ENCODE measurements at regions not wholly inside any gene's neighbourhood (a gene's known extent, or its start where the extent isn't known, plus 50 kb on each side); places are given as distances from the start of the nearest gene placed in this dataset.

DNA sequence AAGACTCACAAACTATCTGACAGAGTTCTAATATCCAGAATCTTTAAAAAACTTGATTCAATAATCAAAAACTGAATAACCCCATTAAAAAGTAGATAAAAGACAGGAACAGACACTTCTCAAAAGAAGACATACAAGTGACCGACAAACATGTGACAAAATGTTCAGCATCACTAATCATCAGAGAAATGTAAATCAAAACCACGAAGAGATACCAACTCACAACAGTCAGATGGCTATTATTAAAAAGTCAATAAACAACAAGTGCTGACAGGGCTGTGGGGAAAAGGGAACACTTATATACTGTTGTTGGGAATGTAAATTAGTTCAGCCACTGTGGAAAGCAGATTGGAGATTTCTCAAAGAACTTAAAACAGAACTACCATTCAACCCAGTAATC, 138.1 kb upstream of the RASGEF1B start:
- Histone ChIP-seq H3K27ac (ENCODE audit: low read depth in 1 of 3, low read length in 2 of 3) (no peak overlapping the region), H3K4me1 (ENCODE audit: control insufficient read depth in 3 of 3, insufficient read depth in 2 of 3, low read depth in 1 of 3, low read length in 2 of 3) (peaks cover 3 to 10% (median 5%) of the 10 kb centered on the region in 3 donors), H3K9me3 (ENCODE audit: control insufficient read depth in 2 of 2, insufficient read depth in 1 of 2, low read depth in 1 of 2, low read length in 1 of 2) (no peaks in the 10 kb centered on the region), H3K4me3 (ENCODE audit: low read depth in 1 of 3, low read length in 3 of 3) (no peak overlapping the region), H3K36me3 (ENCODE audit: control insufficient read depth in 3 of 3, insufficient read depth in 2 of 3, low read depth in 1 of 3, low read length in 3 of 3) (no peaks in the 10 kb centered on the region), H3K27me3 (ENCODE audit: control insufficient read depth in 3 of 3, insufficient read depth in 3 of 3, low read length in 3 of 3) (no peaks in the 10 kb centered on the region)
- FAIRE-seq = no peak
- no peak for DNase-seq
- WGBS, 3 donors = 81 to 92% (median 83%) methylated on average over 2 of the region's 2 CpGs

GRCh38 chr4:81607950-81608349, 136.2 kb upstream of the RASGEF1B start:
- Histone ChIP-seq H3K27ac (ENCODE audit: low read depth in 1 of 3, low read length in 2 of 3) (no peak overlapping the region), H3K36me3 (ENCODE audit: control insufficient read depth in 3 of 3, insufficient read depth in 2 of 3, low read depth in 1 of 3, low read length in 3 of 3) (no peaks in the 10 kb centered on the region), H3K27me3 (ENCODE audit: control insufficient read depth in 3 of 3, insufficient read depth in 3 of 3, low read length in 3 of 3) (no peaks in the 10 kb centered on the region), H3K4me3 (ENCODE audit: low read depth in 1 of 3, low read length in 3 of 3) (no peak overlapping the region), H3K9me3 (ENCODE audit: control insufficient read depth in 2 of 2, insufficient read depth in 1 of 2, low read depth in 1 of 2, low read length in 1 of 2) (peaks cover 0 to 2% of the 10 kb centered on the region in 2 donors), H3K4me1 (ENCODE audit: control insufficient read depth in 3 of 3, insufficient read depth in 2 of 3, low read depth in 1 of 3, low read length in 2 of 3) (peaks cover 3 to 10% (median 5%) of the 10 kb centered on the region in 3 donors)
- DNase-seq (no peak), FAIRE-seq (no peak)
- WGBS, 3 donors = 87 to 99% (median 91%) methylated on average over 3 of the region's 3 CpGs

DNA sequence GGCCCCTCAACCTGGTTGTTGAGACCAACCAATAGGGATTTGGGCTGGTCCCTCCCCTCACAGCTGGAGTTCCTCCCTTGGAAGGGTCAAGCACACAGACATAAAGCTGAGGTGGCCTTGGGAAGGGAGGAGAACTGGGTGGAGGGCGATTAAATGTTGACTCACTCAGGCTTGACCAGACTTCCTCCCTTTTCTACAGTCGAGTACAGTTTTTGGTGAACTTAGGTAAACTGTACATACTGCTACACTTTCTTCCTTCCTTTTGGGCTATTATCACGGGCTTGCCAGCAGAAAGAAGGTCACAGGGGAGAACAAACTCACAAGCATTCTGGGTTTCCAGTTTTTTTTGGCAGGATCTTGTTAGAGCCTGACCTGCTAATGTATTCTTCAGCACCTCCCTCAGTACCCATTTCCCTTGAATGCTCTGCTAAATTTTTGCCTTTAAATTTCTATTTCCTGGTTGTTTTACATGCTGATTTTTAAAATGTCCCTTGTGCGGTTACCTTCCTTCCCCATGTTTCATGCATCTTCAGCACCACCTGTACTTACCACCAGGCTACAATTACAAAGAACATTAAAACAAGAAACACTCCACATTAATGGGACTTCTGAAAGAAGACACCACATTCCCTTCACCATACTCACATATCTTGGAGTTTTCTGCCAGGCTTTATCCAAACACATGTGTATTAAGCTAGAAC, 135.2 kb upstream of the RASGEF1B start:
- DNase-seq (peak in 1 of 2 donors; percentile 29), FAIRE-seq (no peak)
- H3K9me3 ChIP-seq (ENCODE audit: control insufficient read depth in 2 of 2, insufficient read depth in 1 of 2, low read depth in 1 of 2, low read length in 1 of 2) = peaks cover 0 to 2% of the 10 kb centered on the region in 2 donors
- peak overlapping the region in 1 of 3 donors; percentile 77 for H3K27ac ChIP-seq (ENCODE audit: low read depth in 1 of 3, low read length in 2 of 3)
- WGBS, 3 donors = 35 to 47% (median 39%) methylated on average over 4 of the region's 4 CpGs
- no peaks in the 10 kb centered on the region for H3K27me3 ChIP-seq (ENCODE audit: control insufficient read depth in 3 of 3, insufficient read depth in 3 of 3, low read length in 3 of 3)
- peaks cover 3 to 10% (median 5%) of the 10 kb centered on the region in 3 donors for H3K4me1 ChIP-seq (ENCODE audit: control insufficient read depth in 3 of 3, insufficient read depth in 2 of 3, low read depth in 1 of 3, low read length in 2 of 3)
- no peaks in the 10 kb centered on the region for H3K36me3 ChIP-seq (ENCODE audit: control insufficient read depth in 3 of 3, insufficient read depth in 2 of 3, low read depth in 1 of 3, low read length in 3 of 3)
- H3K4me3 ChIP-seq (ENCODE audit: low read depth in 1 of 3, low read length in 3 of 3) = no peak overlapping the region

GRCh38 chr4:81606166-81606565, 134.5 kb upstream of the RASGEF1B start:
- Histone ChIP-seq H3K4me3 (ENCODE audit: low read depth in 1 of 3, low read length in 3 of 3) (no peak overlapping the region), H3K27me3 (ENCODE audit: control insufficient read depth in 3 of 3, insufficient read depth in 3 of 3, low read length in 3 of 3) (no peaks in the 10 kb centered on the region), H3K4me1 (ENCODE audit: control insufficient read depth in 3 of 3, insufficient read depth in 2 of 3, low read depth in 1 of 3, low read length in 2 of 3) (peaks cover 3 to 10% (median 5%) of the 10 kb centered on the region in 3 donors), H3K9me3 (ENCODE audit: control insufficient read depth in 2 of 2, insufficient read depth in 1 of 2, low read depth in 1 of 2, low read length in 1 of 2) (peaks cover 0 to 2% of the 10 kb centered on the region in 2 donors), H3K36me3 (ENCODE audit: control insufficient read depth in 3 of 3, insufficient read depth in 2 of 3, low read depth in 1 of 3, low read length in 3 of 3) (no peaks in the 10 kb centered on the region), H3K27ac (ENCODE audit: low read depth in 1 of 3, low read length in 2 of 3) (peak overlapping the region in 1 of 3 donors; percentile 77)
- DNase-seq = no peak
- no peak for FAIRE-seq
- 95 to 100% (median 97%) methylated on average over 2 of the region's 2 CpGs for WGBS, 3 donors

DNA sequence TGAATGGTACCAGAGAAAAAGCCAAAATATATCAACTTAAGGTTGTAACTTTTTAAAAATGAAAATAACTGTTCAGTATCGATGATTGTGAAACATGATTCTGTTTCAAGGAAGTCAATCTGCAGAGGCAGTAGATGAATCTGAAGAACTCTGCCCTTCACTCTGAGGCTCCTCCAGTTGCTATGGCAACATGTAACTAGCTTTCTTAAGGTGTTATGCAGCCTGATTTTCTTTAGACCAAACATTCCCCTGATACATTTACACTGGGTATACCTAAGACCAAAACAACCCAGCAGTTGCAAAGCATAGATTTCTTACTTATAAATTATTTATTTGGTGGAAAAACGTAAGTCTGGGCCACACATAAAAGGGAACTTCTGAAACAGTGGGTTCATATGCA, 133.6 kb upstream of the RASGEF1B start:
- FAIRE-seq = no peak
- no peak overlapping the region for H3K4me3 ChIP-seq (ENCODE audit: low read depth in 1 of 3, low read length in 3 of 3)
- H3K9me3 ChIP-seq (ENCODE audit: control insufficient read depth in 2 of 2, insufficient read depth in 1 of 2, low read depth in 1 of 2, low read length in 1 of 2) = peaks cover 0 to 2% of the 10 kb centered on the region in 2 donors
- no peaks in the 10 kb centered on the region for H3K27me3 ChIP-seq (ENCODE audit: control insufficient read depth in 3 of 3, insufficient read depth in 3 of 3, low read length in 3 of 3)
- peak overlapping the region in 1 of 3 donors; percentile 43 for H3K27ac ChIP-seq (ENCODE audit: low read depth in 1 of 3, low read length in 2 of 3)
- DNase-seq = peak; percentile 43 to 71
- peaks cover 3 to 10% (median 5%) of the 10 kb centered on the region in 3 donors for H3K4me1 ChIP-seq (ENCODE audit: control insufficient read depth in 3 of 3, insufficient read depth in 2 of 3, low read depth in 1 of 3, low read length in 2 of 3)
- no peaks in the 10 kb centered on the region for H3K36me3 ChIP-seq (ENCODE audit: control insufficient read depth in 3 of 3, insufficient read depth in 2 of 3, low read depth in 1 of 3, low read length in 3 of 3)
- 41 to 57% (median 41%) methylated on average over 2 of the region's 2 CpGs for WGBS, 3 donors

DNA sequence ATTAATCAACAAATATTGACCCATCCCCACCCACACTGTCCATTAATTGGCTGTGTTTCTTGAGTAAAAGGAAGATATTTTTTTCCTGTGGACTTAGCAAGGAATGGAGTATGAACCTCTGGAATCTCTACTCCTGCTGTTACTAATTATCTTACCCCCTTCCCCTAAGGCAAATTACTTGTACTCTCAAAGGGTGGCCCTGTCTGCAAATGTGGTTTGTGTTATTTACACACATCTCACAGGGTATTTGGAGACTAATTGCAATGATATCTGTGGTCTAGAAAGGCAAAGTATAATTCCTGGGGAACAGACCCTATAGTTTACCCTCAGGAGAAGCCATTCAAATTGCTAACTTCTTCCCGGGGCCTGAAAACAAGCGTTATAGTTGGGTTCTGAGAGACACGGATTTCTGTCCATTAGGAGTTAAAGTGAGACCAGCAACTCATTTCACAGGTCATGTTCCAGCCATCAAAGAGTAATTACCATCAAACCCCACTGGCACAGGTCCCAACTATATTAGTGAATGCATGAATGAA, 133.0 kb upstream of the RASGEF1B start:
- H3K27ac ChIP-seq (ENCODE audit: low read depth in 1 of 3, low read length in 2 of 3) = peak overlapping the region in 1 of 3 donors; percentile 43
- no peaks in the 10 kb centered on the region for H3K36me3 ChIP-seq (ENCODE audit: control insufficient read depth in 3 of 3, insufficient read depth in 2 of 3, low read depth in 1 of 3, low read length in 3 of 3)
- no peaks in the 10 kb centered on the region for H3K27me3 ChIP-seq (ENCODE audit: control insufficient read depth in 3 of 3, insufficient read depth in 3 of 3, low read length in 3 of 3)
- FAIRE-seq (no peak), DNase-seq (peak in 1 of 2 donors; percentile 20)
- H3K9me3 ChIP-seq (ENCODE audit: control insufficient read depth in 2 of 2, insufficient read depth in 1 of 2, low read depth in 1 of 2, low read length in 1 of 2) = peaks cover 0 to 2% of the 10 kb centered on the region in 2 donors
- H3K4me3 ChIP-seq (ENCODE audit: low read depth in 1 of 3, low read length in 3 of 3) = no peak overlapping the region
- WGBS, 3 donors = 25 to 78% (median 50%) methylated on average over 3 of the region's 3 CpGs
- peaks cover 3 to 10% (median 5%) of the 10 kb centered on the region in 3 donors for H3K4me1 ChIP-seq (ENCODE audit: control insufficient read depth in 3 of 3, insufficient read depth in 2 of 3, low read depth in 1 of 3, low read length in 2 of 3)

GRCh38 chr4:81602854-81603253, 131.1 kb upstream of the RASGEF1B start:
- Histone ChIP-seq H3K36me3 (ENCODE audit: control insufficient read depth in 3 of 3, insufficient read depth in 2 of 3, low read depth in 1 of 3, low read length in 3 of 3) (no peaks in the 10 kb centered on the region), H3K27me3 (ENCODE audit: control insufficient read depth in 3 of 3, insufficient read depth in 3 of 3, low read length in 3 of 3) (no peaks in the 10 kb centered on the region), H3K27ac (ENCODE audit: low read depth in 1 of 3, low read length in 2 of 3) (no peak overlapping the region), H3K9me3 (ENCODE audit: control insufficient read depth in 2 of 2, insufficient read depth in 1 of 2, low read depth in 1 of 2, low read length in 1 of 2) (peaks cover 0 to 6% of the 10 kb centered on the region in 2 donors), H3K4me1 (ENCODE audit: control insufficient read depth in 3 of 3, insufficient read depth in 2 of 3, low read depth in 1 of 3, low read length in 2 of 3) (peaks cover 3 to 10% (median 5%) of the 10 kb centered on the region in 3 donors), H3K4me3 (ENCODE audit: low read depth in 1 of 3, low read length in 3 of 3) (no peak overlapping the region)
- DNase-seq = no peak
- no peak for FAIRE-seq

DNA sequence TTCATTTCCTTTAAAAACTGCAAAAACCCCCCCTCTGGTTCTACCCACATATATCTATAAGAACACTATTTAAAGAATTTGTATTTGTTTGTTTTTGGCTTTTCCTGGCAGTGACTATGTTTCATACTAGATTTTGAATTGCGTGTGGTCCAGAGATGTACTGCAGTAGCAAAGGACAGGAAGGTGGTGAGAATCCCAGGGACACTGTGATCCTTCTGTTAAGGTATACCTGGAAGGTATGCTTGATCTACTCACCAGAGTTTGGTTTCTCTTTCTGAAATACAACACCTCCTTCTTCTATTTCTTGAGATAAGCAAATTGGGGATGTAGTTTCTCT, 129.6 kb upstream of the RASGEF1B start:
- no peak overlapping the region for H3K4me3 ChIP-seq (ENCODE audit: low read depth in 1 of 3, low read length in 3 of 3)
- FAIRE-seq (no peak), DNase-seq (no peak)
- 69 to 89% (median 76%) methylated on average over 1 of the region's 1 CpG for WGBS, 3 donors
- no peaks in the 10 kb centered on the region for H3K27me3 ChIP-seq (ENCODE audit: control insufficient read depth in 3 of 3, insufficient read depth in 3 of 3, low read length in 3 of 3)
- H3K9me3 ChIP-seq (ENCODE audit: control insufficient read depth in 2 of 2, insufficient read depth in 1 of 2, low read depth in 1 of 2, low read length in 1 of 2) = peaks cover 0 to 6% of the 10 kb centered on the region in 2 donors
- no peaks in the 10 kb centered on the region for H3K36me3 ChIP-seq (ENCODE audit: control insufficient read depth in 3 of 3, insufficient read depth in 2 of 3, low read depth in 1 of 3, low read length in 3 of 3)
- no peak overlapping the region for H3K27ac ChIP-seq (ENCODE audit: low read depth in 1 of 3, low read length in 2 of 3)
- H3K4me1 ChIP-seq (ENCODE audit: control insufficient read depth in 3 of 3, insufficient read depth in 2 of 3, low read depth in 1 of 3, low read length in 2 of 3) = peaks cover 0 to 6% (median 0%) of the 10 kb centered on the region in 3 donors

Measured in small intestine (tissue), 7 donors.